ENCODE measurements at regions not wholly inside any gene's neighbourhood (a gene's known extent, or its start where the extent isn't known, plus 50 kb on each side); places are given as distances from the start of the nearest gene placed in this dataset.

DNA sequence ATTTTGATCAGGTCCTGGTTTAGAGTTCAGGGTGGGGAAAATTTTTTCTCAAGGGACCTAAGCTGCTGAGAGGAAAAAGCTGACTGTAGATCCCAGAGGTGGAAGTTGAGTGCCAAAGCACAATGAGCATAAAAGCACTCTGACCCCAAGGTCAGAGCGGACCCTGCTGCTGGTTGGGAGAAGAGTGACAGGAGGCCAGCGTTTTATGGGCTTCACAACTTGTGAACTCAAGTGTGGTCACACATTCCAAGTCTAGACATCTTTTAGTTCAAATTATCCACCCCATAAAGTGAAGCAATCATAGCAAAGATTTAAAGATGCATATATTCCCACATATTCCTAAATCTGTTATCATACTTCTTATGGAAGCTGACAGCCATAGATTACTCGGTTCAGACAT, 220.3 kb downstream of the CHIC2 start:
- intact Hi-C loops (cut with micrococcal nuclease): no loop called here
- Histone ChIP-seq H3K4me3 (replicated peaks in 1 of 2; ENCODE audit: low read depth in 1 of 2, low read length in 2 of 2) (no peak overlapping the region), H3K4me2 (ENCODE audit: low read length) (no peak overlapping the region), H3K4me1 (ENCODE audit: control insufficient read depth in 1 of 2, insufficient read depth in 2 of 2, low read length in 2 of 2) (no peaks in the 10 kb centered on the region), H3K27ac (ENCODE audit: low read depth, low read length) (no peak overlapping the region), H3K9me3 (ENCODE audit: control insufficient read depth in 1 of 2, insufficient read depth in 1 of 2, low read depth in 1 of 2, low read length in 2 of 2) (no peaks in the 10 kb centered on the region), H3K79me2 (ENCODE audit: insufficient read depth, low read length) (no peaks in the 10 kb centered on the region), H3K9ac (ENCODE audit: low read length) (no peak overlapping the region), H2AFZ (ENCODE audit: low read depth, low read length, poor library complexity, severe bottlenecking) (no peak overlapping the region), H3K27me3 (ENCODE audit: insufficient read depth, low read length) (peaks cover 5% of the 10 kb centered on the region; the same call in 1 of the 2 replicates), H3K9me2 (ENCODE audit: insufficient read depth) (no peaks in the 10 kb centered on the region), H3K36me3 (ENCODE audit: control insufficient read depth in 1 of 2, insufficient read depth in 2 of 2, low read length in 2 of 2) (no peaks in the 10 kb centered on the region), H4K20me1 (ENCODE audit: insufficient read depth) (no peaks in the 10 kb centered on the region)
- no peak for DNase-seq (ENCODE audit: low read depth, low spot score)
- ChIA-PET CTCF (no interaction called here), RAD21 (ENCODE audit: low non-redundant PET in 1 of 2, low total read pairs in 2 of 2, uncharacterized antibody in 2 of 2, unreplicated experiment in 2 of 2) (no interaction called here), POLR2A (no interaction called here)
- BruUV-seq (replicated peaks): no TSS peak
- no peak for ATAC-seq
- no peak for TF ChIP-seq ZFX (IDR thresholded peaks at IDR 0.05)
- no peak for TF ChIP-seq YY1 (IDR thresholded peaks at IDR 0.05; ENCODE audit: extremely low read depth, insufficient replicate concordance, low read depth, low read length)
- TF ChIP-seq, protein P1, sequence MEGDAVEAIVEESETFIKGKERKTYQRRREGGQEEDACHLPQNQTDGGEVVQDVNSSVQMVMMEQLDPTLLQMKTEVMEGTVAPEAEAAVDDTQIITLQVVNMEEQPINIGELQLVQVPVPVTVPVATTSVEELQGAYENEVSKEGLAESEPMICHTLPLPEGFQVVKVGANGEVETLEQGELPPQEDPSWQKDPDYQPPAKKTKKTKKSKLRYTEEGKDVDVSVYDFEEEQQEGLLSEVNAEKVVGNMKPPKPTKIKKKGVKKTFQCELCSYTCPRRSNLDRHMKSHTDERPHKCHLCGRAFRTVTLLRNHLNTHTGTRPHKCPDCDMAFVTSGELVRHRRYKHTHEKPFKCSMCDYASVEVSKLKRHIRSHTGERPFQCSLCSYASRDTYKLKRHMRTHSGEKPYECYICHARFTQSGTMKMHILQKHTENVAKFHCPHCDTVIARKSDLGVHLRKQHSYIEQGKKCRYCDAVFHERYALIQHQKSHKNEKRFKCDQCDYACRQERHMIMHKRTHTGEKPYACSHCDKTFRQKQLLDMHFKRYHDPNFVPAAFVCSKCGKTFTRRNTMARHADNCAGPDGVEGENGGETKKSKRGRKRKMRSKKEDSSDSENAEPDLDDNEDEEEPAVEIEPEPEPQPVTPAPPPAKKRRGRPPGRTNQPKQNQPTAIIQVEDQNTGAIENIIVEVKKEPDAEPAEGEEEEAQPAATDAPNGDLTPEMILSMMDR (IDR thresholded peaks at IDR 0.05 in 2 of 3, conservative IDR thresholded peaks at IDR 0.05 in 1 of 3; ENCODE audit: borderline replicate concordance in 1 of 3, insufficient read depth in 1 of 3, low read depth in 2 of 3, low read length in 2 of 3): no peak
- TF ChIP-seq ZNF274 (IDR thresholded peaks at IDR 0.05; ENCODE audit: low read depth, low read length): no peak
- TF ChIP-seq FOSL1 (IDR thresholded peaks at IDR 0.05; ENCODE audit: low read depth): no peak
- no peak for TF ChIP-seq JUND (IDR thresholded peaks at IDR 0.05)
- TF ChIP-seq POLR2A (IDR thresholded peaks at IDR 0.05; ENCODE audit: borderline replicate concordance, extremely low read depth, insufficient read depth, insufficient read length): no peak
- TF ChIP-seq, protein P2, sequence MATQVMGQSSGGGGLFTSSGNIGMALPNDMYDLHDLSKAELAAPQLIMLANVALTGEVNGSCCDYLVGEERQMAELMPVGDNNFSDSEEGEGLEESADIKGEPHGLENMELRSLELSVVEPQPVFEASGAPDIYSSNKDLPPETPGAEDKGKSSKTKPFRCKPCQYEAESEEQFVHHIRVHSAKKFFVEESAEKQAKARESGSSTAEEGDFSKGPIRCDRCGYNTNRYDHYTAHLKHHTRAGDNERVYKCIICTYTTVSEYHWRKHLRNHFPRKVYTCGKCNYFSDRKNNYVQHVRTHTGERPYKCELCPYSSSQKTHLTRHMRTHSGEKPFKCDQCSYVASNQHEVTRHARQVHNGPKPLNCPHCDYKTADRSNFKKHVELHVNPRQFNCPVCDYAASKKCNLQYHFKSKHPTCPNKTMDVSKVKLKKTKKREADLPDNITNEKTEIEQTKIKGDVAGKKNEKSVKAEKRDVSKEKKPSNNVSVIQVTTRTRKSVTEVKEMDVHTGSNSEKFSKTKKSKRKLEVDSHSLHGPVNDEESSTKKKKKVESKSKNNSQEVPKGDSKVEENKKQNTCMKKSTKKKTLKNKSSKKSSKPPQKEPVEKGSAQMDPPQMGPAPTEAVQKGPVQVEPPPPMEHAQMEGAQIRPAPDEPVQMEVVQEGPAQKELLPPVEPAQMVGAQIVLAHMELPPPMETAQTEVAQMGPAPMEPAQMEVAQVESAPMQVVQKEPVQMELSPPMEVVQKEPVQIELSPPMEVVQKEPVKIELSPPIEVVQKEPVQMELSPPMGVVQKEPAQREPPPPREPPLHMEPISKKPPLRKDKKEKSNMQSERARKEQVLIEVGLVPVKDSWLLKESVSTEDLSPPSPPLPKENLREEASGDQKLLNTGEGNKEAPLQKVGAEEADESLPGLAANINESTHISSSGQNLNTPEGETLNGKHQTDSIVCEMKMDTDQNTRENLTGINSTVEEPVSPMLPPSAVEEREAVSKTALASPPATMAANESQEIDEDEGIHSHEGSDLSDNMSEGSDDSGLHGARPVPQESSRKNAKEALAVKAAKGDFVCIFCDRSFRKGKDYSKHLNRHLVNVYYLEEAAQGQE (IDR thresholded peaks at IDR 0.05; ENCODE audit: low read depth): no peak
- TF ChIP-seq SIN3A (IDR thresholded peaks at IDR 0.05; ENCODE audit: low read depth): no peak
- TF ChIP-seq, protein P3, sequence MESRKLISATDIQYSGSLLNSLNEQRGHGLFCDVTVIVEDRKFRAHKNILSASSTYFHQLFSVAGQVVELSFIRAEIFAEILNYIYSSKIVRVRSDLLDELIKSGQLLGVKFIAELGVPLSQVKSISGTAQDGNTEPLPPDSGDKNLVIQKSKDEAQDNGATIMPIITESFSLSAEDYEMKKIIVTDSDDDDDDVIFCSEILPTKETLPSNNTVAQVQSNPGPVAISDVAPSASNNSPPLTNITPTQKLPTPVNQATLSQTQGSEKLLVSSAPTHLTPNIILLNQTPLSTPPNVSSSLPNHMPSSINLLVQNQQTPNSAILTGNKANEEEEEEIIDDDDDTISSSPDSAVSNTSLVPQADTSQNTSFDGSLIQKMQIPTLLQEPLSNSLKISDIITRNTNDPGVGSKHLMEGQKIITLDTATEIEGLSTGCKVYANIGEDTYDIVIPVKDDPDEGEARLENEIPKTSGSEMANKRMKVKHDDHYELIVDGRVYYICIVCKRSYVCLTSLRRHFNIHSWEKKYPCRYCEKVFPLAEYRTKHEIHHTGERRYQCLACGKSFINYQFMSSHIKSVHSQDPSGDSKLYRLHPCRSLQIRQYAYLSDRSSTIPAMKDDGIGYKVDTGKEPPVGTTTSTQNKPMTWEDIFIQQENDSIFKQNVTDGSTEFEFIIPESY (IDR thresholded peaks at IDR 0.05; ENCODE audit: extremely low read depth, insufficient replicate concordance, low read length): no peak
- no peak for TF ChIP-seq SP1 (IDR thresholded peaks at IDR 0.05; ENCODE audit: low read depth)
- no peak for TF ChIP-seq ELF1 (IDR thresholded peaks at IDR 0.05; ENCODE audit: borderline replicate concordance, low read depth)
- TF ChIP-seq, protein P4, sequence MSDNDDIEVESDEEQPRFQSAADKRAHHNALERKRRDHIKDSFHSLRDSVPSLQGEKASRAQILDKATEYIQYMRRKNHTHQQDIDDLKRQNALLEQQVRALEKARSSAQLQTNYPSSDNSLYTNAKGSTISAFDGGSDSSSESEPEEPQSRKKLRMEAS (IDR thresholded peaks at IDR 0.05): no peak
- TF ChIP-seq EGR1 (IDR thresholded peaks at IDR 0.05; ENCODE audit: low read depth): no peak
- no peak for TF ChIP-seq SRF (IDR thresholded peaks at IDR 0.05; ENCODE audit: low read depth)
- TF ChIP-seq CEBPB (IDR thresholded peaks at IDR 0.05; ENCODE audit: low read depth): no peak

All from HCT116 (cell line).